ENCODE measurements at regions not wholly inside any gene's neighbourhood (a gene's known extent, or its start where the extent isn't known, plus 50 kb on each side); places are given as distances from the start of the nearest gene placed in this dataset.

- TF ChIP-seq CTCF (IDR thresholded peaks at IDR 0.05) (no peak), POLR2A (IDR thresholded peaks at IDR 0.05) (no peak)
Observed at GRCh38 chr13:105353654-105354053, 1181.8 kb downstream of the EFNB2 start.
